Hepatocyte (in vitro differentiated cells): ENCODE measurements at regions not wholly inside any gene's neighbourhood (a gene's known extent, or its start where the extent isn't known, plus 50 kb on each side); places are given as distances from the start of the nearest gene placed in this dataset.

ENCODE experiments used
- DNase-seq: peaks from one replicate; pipeline ENCODE4 v3.0.0-alpha.2; 2016; ENCODE audit warnings: low spot score
- H2AFZ ChIP-seq: fragments of 200-600 bp; sonication (generic); 2 replicates; pipeline ENCODE4 v1.6.0; 2016; ENCODE audit warnings: antibody characterized with exemption, mild to moderate bottlenecking
- H3K27ac ChIP-seq: fragments of 200-600 bp; sonication (generic); 2 replicates; pipeline ENCODE4 v1.5.1; 2016; ENCODE audit warnings: mild to moderate bottlenecking
- H3K27me3 ChIP-seq: fragments of 200-600 bp; sonication (generic); 2 replicates; pipeline ENCODE4 v1.6.1; 2016
- H3K36me3 ChIP-seq: fragments of 200-600 bp; sonication (generic); replicated peaks from 2 replicates; pipeline ENCODE4 v1.5.1; 2016; ENCODE audit warnings: low read depth; ENCODE audit not compliant: insufficient read depth
- H3K4me1 ChIP-seq: fragments of 200-600 bp; sonication (generic); 2 replicates; pipeline ENCODE4 v1.5.1; 2016; ENCODE audit warnings: mild to moderate bottlenecking, moderate library complexity; ENCODE audit not compliant: insufficient read depth
- H3K4me2 ChIP-seq: fragments of 200-600 bp; sonication (generic); 2 replicates; pipeline ENCODE4 v1.6.0; 2016
- H3K4me3 ChIP-seq: fragments of 200-600 bp; sonication (generic); 2 replicates; pipeline ENCODE4 v1.5.1; 2016; ENCODE audit warnings: mild to moderate bottlenecking
- H3K79me2 ChIP-seq: fragments of 200-600 bp; sonication (generic); 2 replicates; pipeline ENCODE4 v1.6.0; 2017; ENCODE audit warnings: mild to moderate bottlenecking
- H3K9me2 ChIP-seq: fragments of 200-600 bp; sonication (generic); replicated peaks from 2 replicates; pipeline ENCODE4 v1.6.0; 2017; ENCODE audit warnings: mild to moderate bottlenecking; ENCODE audit not compliant: insufficient read depth
- H3K9me3 ChIP-seq: fragments of 200-600 bp; sonication (generic); 2 replicates; pipeline ENCODE4 v1.5.1; 2016; ENCODE audit warnings: low read depth, mild to moderate bottlenecking
- H4K20me1 ChIP-seq: fragments of 200-600 bp; sonication (generic); 2 replicates; pipeline ENCODE4 v1.6.0; 2016; ENCODE audit warnings: mild to moderate bottlenecking; ENCODE audit not compliant: insufficient read depth, poor library complexity, severe bottlenecking
- CTCF ChIP-seq: fragments of 200-600 bp; sonication (generic); IDR thresholded peaks from 2 replicates; pipeline ENCODE4 v1.5.1; 2016; ENCODE audit warnings: antibody characterized with exemption, mild to moderate bottlenecking; ENCODE audit not compliant: poor library complexity
- EZH2 ChIP-seq: fragments of 200-600 bp; sonication (generic); IDR thresholded peaks from 2 replicates; pipeline ENCODE4 v1.6.1; 2016; ENCODE audit warnings: antibody characterized with exemption, mild to moderate bottlenecking, borderline replicate concordance
- EZH2phosphoT487 ChIP-seq: fragments of 200-600 bp; sonication (generic); IDR thresholded peaks from one replicate; pipeline ENCODE4 v1.6.1; 2018; ENCODE audit warnings: antibody characterized with exemption, mild to moderate bottlenecking, low read depth, moderate library complexity; ENCODE audit not compliant: unreplicated experiment, severe bottlenecking
- WGBS: methylation state at CpG from one replicate; pipeline ENCODE4 v1.1.6; 2016; ENCODE audit warnings: low lambda C conversion rate; ENCODE audit errors: missing lambda C conversion rate; 5-methylcytosine and 5-hydroxymethylcytosine counted together

DNA sequence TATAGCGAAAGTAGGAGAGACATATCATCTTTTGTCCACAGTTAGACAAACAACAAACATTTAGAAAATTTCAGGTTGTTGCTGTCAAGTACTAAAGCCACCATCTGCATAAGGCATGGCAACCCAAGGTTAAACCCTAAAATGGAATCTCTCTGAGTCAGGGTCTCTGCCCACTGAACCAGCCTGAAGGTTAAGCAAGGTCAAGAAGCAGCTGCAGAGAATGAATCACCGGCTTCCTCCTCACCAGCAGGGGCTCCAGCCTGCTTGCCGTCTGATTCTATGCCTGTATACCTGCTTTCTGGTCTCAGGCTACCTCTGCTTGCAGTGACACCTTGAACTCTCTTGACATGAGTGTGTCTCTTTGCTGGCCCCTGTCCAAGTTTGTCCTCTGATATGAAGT lies 726.2 kb upstream of the SGCG start:
- no peak overlapping the region for H3K4me3 ChIP-seq
- H3K36me3 ChIP-seq: no peaks in the 10 kb centered on the region
- H4K20me1 ChIP-seq: no peaks in the 10 kb centered on the region
- H3K9me3 ChIP-seq: no peaks in the 10 kb centered on the region
- no peak for TF ChIP-seq CTCF
- no peak for TF ChIP-seq EZH2phosphoT487
- no peak for TF ChIP-seq EZH2
- no peaks in the 10 kb centered on the region for H3K27me3 ChIP-seq
- no peak for DNase-seq
- H3K27ac ChIP-seq: no peak overlapping the region
- H3K79me2 ChIP-seq: no peaks in the 10 kb centered on the region
- WGBS: 69% methylated on average over 3 of the region's 3 CpGs
- no peaks in the 10 kb centered on the region for H3K9me2 ChIP-seq
- H3K4me2 ChIP-seq: no peak overlapping the region
- H2AFZ ChIP-seq: no peak overlapping the region
- peaks cover 12% of the 10 kb centered on the region for H3K4me1 ChIP-seq

GRCh38 chr13:22455036-22455435 lies 725.7 kb upstream of the SGCG start:
- WGBS: 59% methylated on average over 2 of the region's 2 CpGs
- Histone ChIP-seq H3K27ac (no peak overlapping the region), H3K79me2 (no peaks in the 10 kb centered on the region)

DNA sequence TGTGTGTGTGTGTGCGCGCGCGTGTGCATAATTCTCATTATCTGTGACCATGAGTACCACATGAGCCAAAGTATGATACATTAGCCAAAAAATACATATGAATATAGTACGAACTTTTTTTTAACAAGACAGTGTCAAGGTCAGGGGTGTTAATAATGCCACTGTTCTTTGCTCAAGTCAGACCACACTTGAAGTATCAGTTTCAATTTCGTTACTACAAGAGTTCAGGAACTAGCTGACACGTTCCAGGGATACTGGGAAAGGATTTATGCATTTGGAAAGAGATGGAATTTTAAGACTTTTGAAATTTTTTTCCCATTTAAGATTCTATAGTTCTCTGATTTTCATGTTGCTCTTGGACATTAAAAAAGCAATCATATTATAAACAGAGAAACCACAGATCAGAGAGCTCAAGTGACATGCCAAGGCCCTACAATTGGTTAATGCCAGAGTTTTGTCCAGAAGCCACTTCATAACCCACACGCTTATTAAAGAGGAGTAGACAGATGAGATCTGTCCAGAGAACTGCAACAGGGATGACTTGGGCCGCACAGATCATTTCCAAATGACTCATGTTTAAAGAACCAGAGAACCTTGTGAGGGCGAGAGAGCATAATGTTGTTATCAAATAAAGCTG lies 718.8 kb upstream of the SGCG start:
- Histone ChIP-seq H3K4me1 (no peaks in the 10 kb centered on the region), H3K4me3 (no peak overlapping the region)
- WGBS: 77% methylated on average over 10 of the region's 10 CpGs

More at GRCh38 chr13:22455036-22455435, 725.7 kb upstream of the SGCG start:
- Histone ChIP-seq H3K9me2 (no peaks in the 10 kb centered on the region), H3K36me3 (no peaks in the 10 kb centered on the region), H3K4me1 (peaks cover 12% of the 10 kb centered on the region), H3K4me2 (no peak overlapping the region), H3K9me3 (no peaks in the 10 kb centered on the region), H2AFZ (no peak overlapping the region), H4K20me1 (no peaks in the 10 kb centered on the region), H3K4me3 (no peak overlapping the region), H3K27me3 (no peaks in the 10 kb centered on the region)
- TF ChIP-seq CTCF (no peak), EZH2phosphoT487 (no peak), EZH2 (no peak)
- no peak for DNase-seq

More for the DNA sequence above, 718.8 kb upstream of the SGCG start:
- Histone ChIP-seq H4K20me1 (no peaks in the 10 kb centered on the region), H3K79me2 (no peaks in the 10 kb centered on the region), H3K27me3 (no peaks in the 10 kb centered on the region), H3K9me3 (no peaks in the 10 kb centered on the region), H3K27ac (no peak overlapping the region), H3K36me3 (no peaks in the 10 kb centered on the region), H3K9me2 (no peaks in the 10 kb centered on the region), H3K4me2 (no peak overlapping the region), H2AFZ (no peak overlapping the region)
- TF ChIP-seq CTCF: no peak
- TF ChIP-seq EZH2: no peak
- no peak for TF ChIP-seq EZH2phosphoT487
- no peak for DNase-seq
